Sigmoid colon (tissue), 4 donors: ENCODE measurements at regions not wholly inside any gene's neighbourhood (a gene's known extent, or its start where the extent isn't known, plus 50 kb on each side); places are given as distances from the start of the nearest gene placed in this dataset.

Experiments used
- CTCF ChIP-seq, 4 experiments: fragments of 450-650 bp in 3 of 4; fragments of 200-600 bp in 1 of 4; IDR thresholded peaks; one replicate each; pipeline ENCODE4 v1.5.1; 2016 to 2019; ENCODE audit warnings: antibody characterized with exemption in 4 of 4, mild to moderate bottlenecking in 3 of 4, moderate library complexity in 2 of 4
- POLR2A ChIP-seq, 2 donors: fragments of 450-650 bp; IDR thresholded peaks; one replicate each; pipeline ENCODE4 v1.6.1; 2016; ENCODE audit warnings: antibody characterized with exemption in 2 of 2, mild to moderate bottlenecking in 2 of 2, moderate library complexity in 2 of 2
- POLR2AphosphoS5 ChIP-seq, 4 donors: sonication (generic); formaldehyde crosslinking; IDR thresholded peaks; one replicate each; pipeline ENCODE4 v1.6.1; 2017; ENCODE audit warnings: antibody characterized with exemption in 4 of 4

GRCh38 chr7:42338231-42338915 is 101.4 kb upstream of the GLI3 start:
- TF ChIP-seq CTCF (IDR thresholded peaks at IDR 0.05) (no peak), POLR2A (IDR thresholded peaks at IDR 0.05) (no peak), POLR2AphosphoS5 (IDR thresholded peaks at IDR 0.05) (no peak)
